NCI-H748 (cell line): ENCODE measurements at regions not wholly inside any gene's neighbourhood (a gene's known extent, or its start where the extent isn't known, plus 50 kb on each side); places are given as distances from the start of the nearest gene placed in this dataset.
"Not testable (repeated sequence)": the region's sequence is repeated elsewhere in the genome, so short reads cannot be mapped to it uniquely, and the experiment has no call there.

Experiments used
- DNase-seq: peaks from one replicate; lab custom pipeline; 2025; ENCODE audit not compliant: unreplicated experiment; lab: John Stamatoyannopoulos, UW

DNA sequence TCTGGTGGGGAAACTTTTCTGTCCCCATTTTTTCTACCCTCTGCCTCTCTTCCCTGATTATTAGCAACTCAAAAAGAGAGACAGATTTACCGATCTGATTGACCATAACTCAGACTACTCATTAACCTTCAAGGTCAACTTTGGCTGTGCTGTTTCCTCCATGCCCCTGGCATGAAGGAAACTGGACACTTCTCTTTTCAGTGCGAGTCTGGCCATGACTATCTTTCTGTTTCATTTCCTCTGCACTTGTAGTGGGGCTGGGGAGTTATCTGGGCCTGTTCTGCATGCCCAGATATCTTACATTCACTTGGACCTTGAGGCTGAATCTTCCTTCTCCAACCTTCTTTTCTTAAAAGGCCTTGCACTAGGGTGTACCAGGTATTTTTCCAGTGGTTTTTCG lies 76.9 kb upstream of the SLCO2A1 start:
- DNase-seq: no peak

DNA sequence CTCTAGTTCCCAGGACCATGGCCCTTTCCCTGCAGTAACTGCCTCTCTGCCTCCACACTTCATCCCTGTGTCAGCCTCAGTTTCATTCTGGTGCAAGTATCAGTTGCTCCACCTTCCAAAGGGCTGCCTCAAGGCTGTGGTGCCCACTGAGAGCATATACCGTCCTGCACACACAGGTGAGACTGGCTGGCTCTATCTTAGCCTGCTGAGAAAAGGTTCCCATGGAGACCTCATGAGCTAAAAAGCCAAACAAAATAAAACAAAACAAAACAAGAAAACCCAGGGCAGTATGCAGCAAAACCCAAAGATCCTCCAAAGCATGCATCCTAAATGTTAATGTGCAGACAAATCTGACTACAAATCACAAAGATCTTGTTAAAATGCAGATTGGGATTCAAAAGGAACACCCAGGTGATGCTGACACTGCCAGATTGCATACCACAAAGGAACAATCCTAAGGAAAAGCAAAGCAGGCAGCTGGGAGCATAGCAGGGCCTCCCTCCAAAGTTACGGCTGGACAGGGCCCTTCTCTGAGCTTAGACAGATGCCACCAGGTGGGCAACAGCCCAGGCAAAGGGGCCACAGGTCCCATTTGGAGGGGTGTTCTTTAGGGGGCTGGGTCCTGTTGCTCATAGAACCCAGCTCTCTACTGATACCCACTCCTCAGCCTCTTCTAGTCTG lies 76.3 kb upstream of the SLCO2A1 start:
- DNase-seq: peak; percentile 2

DNA sequence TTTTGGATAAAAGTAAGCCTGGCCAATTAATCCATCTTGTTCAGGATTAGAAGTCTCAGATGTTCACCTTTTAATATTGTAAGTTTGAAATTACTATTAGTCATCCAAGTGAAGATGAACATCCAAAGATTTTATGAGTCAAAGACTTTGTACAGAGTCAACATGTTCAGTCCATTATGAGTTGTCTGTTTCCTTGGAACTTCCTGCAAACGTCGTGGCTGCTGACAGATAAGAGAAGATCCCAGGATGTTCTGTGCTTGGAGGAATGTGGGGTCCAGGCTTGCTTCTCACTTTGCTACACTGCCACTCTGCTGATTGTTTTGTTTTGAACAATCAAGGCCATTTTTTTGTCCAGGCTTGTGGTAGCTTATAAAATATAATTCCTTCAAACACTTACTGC lies 74.3 kb upstream of the SLCO2A1 start:
- DNase-seq: no peak

DNA sequence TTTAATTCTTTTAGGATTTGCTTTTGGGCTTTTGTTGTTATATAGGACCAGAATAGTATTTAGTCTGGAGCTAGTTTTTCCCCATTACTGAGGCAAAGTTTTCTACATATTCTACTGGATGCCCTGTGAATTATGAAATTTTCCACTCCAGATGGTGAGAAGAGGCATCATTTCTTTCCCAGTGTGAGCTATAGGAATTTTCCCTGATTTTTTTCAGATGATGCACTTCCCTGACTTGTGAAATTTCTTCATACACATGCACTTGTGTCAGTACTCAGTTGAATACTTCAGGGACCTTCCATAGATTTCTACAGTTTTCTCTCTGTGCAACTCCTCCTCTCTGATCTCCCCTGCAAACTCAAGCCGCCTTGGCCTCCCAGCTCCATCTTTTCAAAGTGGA lies 73.7 kb upstream of the SLCO2A1 start:
- DNase-seq: no peak

DNA sequence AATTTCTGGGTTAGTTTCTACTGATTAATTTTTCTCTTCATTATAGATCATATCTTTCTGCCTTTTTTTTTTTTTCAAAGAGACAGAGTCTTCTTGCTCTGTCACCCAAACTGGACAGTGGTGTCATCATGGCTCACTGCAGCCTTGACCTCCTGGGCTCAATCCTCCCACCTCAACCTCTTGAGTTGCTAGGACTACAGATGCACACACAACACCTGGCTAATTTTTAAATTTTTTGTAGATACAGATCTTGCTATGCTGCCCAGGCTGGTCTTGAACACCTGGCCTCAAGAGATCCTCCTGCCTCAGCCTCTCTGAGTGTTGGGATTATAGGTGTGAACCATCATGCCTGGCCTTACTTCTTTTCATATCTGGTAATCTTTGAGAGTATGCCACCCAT lies 73.3 kb upstream of the SLCO2A1 start:
- DNase-seq: no peak

DNA sequence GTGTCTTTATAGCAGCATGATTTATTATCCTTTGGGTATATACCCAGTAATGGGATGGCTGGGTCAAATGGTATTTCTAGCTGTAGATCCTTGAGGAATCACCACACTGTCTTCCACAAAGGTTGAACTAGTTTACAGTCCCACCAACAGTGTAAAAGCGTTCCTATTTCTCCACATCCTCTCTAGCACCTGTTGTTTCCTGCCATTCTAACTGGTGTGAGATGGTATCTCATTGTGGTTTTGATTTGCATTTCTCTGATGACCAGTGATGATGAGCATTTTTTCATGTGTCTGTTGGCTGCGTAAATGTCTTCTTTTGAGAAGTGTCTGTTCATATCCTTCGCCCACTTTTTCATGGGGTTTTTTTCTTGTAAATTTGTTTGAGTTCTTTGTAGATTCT lies 66.5 kb upstream of the SLCO2A1 start:
- DNase-seq: not testable (repeated sequence)

GRCh38 chr3:134095005-134095404 lies 65.3 kb upstream of the SLCO2A1 start:
- no peak for DNase-seq

DNA sequence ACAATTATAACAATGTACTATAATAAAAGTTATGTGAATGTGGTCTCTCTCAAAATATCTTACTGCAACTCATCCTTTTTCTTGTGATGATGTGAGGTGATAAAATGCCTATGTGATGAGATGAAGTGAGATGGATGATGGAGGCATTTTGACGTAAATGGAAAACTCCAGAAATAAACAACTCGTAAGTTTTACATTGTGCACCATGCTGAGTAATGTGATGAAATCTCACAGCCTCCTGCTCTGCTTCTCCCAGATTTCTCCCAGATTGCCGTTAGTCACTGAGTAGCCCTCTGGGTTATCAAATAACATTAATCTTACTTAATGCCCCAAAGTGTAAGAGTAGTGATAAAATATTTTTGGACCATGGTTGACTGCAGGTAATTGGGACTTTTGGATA lies 64.8 kb upstream of the SLCO2A1 start:
- no peak for DNase-seq

- DNase-seq: no peak
Observed at GRCh38 chr3:134093956-134094355, 64.2 kb upstream of the SLCO2A1 start.

DNA sequence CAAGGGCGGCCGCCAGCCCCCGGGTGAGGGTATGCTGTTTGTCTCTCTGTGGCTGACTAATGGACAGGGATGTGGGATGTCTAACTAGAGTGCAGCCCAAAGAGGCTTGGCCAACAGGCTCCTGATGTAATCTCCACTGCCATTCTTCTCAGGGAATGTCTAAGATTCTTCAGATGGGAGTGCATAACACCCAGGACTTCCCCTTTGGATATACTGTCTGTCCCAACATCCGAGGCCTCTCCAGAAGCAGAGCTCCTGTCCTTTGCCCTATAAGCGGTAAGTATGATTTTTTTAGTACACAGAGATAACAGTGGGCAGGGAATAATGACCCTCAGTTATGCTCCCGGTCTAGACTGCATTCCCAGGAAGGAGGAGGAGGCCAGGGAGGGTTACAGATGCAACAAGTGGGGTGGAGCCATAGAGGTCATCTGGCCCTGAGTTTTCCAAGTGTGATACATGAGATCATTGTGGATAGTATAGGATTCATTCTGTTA lies 62.5 kb upstream of the SLCO2A1 start:
- DNase-seq: no peak

- no peak for DNase-seq
Observed at GRCh38 chr3:134090031-134090430, 60.3 kb upstream of the SLCO2A1 start.

DNA sequence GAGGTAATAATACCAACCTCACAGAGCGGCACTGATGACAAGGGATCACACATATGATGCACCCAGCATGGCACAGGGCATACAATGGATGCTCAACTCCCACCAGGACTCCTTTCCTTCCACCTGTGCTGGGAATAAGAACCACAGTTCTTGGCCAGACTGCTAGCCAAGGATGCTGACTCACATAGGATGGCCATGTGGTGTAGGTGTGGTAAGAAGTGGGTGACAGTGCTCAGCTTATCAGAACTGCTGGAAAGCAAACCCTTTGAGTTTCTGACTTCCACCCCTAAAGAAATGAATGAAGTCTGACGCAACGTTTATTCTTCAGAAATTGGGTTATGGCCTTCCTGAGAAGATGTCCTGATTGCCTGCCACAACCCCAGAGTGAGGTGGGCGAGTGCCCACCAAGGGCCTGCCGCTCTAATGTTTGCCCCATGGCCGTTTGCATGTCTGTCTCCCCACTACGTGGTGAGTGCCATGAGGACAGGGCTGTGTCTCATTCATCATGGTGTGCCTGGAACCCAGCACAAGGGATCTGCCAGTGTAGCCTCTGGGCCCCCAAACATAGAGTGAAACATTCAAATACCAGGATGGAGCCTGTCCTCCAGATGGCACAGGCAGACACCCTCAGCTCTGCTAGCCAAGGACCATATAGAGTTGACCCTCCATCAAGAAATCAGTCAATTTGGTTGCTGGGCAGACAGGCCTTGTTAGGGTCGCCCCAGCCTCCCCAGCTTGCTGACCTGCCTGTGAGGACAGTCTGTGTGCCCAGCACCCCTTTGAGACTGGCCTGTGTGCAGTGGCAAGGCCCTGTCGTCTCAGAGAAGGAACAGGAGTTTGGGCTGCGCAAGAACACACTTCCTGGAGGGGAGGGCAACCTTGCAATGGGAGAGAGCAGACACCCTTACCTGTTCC lies 57.6 kb upstream of the SLCO2A1 start:
- DNase-seq: no peak

DNA sequence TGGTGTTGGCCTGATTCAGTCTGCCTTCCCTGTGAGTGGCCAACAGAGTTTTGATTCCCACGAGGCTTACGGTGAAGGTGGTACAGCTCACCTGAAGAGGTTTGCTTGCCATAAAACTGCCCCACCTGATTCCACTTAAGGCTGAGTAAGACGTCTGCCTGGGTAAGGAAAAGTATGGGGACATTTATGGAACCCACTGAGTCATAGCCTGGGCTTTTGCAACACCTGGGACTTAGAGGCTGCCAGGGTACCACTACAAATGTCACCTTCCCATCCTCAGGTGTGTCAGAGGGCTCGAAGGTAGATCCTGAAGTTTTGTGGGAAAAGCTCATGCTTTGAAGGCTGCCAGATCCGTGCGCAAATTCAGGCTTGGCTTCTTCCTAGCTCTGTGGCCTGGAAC lies 56.9 kb upstream of the SLCO2A1 start:
- DNase-seq: no peak

GRCh38 chr3:134085034-134085775 lies 55.5 kb upstream of the SLCO2A1 start:
- DNase-seq: no peak

GRCh38 chr3:134084242-134084950 lies 54.7 kb upstream of the SLCO2A1 start:
- DNase-seq: no peak

GRCh38 chr3:134083626-134084241 lies 54.0 kb upstream of the SLCO2A1 start:
- no peak for DNase-seq

GRCh38 chr3:134083008-134083407 lies 53.3 kb upstream of the SLCO2A1 start:
- DNase-seq: no peak

GRCh38 chr3:134082582-134082981 lies 52.9 kb upstream of the SLCO2A1 start:
- DNase-seq: no peak

- no peak for DNase-seq
Observed at GRCh38 chr3:134081211-134081610, 51.5 kb upstream of the SLCO2A1 start.

GRCh38 chr3:134080761-134081160 lies 51.0 kb upstream of the SLCO2A1 start:
- no peak for DNase-seq
